SIG-M5 (cell line): ENCODE measurements at regions not wholly inside any gene's neighbourhood (a gene's known extent, or its start where the extent isn't known, plus 50 kb on each side); places are given as distances from the start of the nearest gene placed in this dataset.

Experiments
- DNase-seq: peaks from one replicate; lab custom pipeline; 2025; lab: John Stamatoyannopoulos, UW

DNA sequence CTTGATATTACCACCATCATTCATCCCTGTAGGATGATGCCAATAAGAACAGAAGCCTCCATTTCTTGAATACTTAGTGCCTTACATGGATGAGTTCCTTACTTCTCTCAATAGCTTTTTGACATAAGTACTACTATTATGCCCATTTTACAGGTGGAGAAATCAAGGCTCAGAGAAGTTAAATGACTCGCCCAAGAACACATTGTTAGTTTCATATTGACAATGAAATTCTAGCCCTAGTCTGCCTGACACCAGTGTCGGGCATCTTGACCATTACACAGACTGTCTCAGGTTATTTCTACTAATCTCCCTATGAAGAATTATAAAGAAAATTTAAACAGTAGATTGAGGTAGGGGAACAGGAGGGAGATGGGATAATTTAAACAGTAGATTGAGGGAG, 52.5 kb upstream of the ARL8B start:
- DNase-seq = no peak

DNA sequence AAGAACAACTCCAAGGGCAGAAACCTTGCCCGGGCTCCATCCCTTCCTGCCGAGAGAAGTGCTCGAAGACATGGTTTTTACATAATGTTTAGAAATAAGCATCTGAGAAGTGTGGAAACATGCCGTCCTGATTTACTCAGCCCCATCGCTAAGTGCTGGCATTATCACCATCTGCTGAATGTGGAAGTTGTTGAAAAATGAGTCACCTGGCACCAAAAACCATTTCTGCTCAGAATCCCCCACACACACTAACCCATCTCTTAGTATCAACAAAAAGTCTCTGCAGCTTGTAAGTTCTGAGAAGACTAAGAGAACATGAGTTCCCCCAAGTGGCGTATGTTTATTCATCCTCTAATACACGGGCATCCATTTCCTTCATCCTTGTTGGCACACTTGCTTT, 51.0 kb upstream of the ARL8B start:
- no peak for DNase-seq

DNA sequence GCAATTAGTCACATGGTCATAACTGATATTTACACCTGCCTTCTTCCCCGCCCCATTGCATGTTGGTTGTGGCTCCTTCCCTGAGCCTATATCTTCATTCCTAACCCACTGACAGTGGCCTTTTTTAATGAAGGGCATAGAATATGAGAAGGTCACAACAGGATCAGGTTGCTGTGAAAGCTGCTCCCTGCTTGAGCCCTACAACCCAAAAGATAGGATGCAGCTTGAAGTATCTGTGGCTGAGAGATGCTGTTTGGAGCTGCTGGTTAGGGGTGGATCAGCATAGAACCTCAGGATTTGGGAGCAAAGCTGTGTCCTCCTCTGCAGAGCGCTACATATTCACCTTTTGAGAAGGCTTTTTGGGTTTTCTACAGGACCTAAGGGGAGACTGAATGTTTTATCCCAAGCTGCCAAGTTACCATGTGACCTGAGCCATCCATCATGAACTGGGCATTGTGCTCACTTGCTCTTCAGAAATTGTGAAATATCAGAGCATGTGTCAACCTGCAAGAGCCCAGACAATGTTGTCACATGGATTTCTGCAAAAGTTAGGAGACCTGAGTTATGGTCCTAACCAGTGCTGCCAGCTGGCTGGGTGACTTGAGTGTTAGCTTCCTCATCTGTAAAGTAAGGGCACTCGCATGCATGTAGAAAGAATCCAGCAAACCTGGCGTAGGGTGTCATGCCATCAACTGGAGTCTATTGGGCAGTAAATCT, 49.8 kb upstream of the ARL8B start:
- no peak for DNase-seq
